ENCODE measurements at regions not wholly inside any gene's neighbourhood (a gene's known extent, or its start where the extent isn't known, plus 50 kb on each side); places are given as distances from the start of the nearest gene placed in this dataset.

DNA sequence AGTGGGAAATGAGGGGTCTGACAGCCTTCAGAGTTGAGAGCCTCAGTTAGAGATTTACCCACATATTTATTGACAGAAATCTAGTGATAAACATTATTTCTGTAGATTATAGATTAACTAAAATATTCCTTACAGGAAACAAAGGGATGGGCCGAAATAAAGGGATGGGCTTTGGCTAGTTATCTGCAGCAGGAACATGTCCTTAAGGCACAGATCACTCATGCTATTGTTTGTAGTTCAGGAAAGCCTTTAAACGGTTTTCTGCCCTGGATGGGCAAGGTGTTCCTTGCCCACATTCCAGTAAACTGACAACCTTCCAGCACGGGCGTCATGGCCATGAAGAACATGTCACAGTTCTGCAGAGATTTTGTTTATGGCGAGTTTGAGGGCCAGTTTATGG is 154.8 kb upstream of the TOM1L1 start:
- no peak for FAIRE-seq

DNA sequence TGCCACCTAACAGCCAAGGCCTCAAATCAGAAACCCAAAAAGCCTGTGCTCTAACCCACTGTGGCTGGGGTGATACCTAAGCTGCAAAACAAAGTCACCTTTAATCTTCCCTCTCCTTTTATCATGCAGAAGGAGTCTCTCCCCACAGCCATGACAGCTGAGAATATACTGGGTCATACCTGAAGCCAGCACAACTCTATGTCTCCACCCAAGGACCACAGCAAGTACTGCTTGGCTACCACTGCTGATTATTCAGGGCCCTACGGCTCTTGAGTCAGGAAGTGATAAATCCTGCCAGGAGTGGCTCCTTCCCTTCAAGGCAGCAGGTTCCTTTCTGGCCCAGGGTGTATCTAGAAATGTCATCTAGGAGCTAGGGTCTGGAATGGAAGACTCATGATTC is 151.5 kb upstream of the TOM1L1 start:
- FAIRE-seq = no peak

DNA sequence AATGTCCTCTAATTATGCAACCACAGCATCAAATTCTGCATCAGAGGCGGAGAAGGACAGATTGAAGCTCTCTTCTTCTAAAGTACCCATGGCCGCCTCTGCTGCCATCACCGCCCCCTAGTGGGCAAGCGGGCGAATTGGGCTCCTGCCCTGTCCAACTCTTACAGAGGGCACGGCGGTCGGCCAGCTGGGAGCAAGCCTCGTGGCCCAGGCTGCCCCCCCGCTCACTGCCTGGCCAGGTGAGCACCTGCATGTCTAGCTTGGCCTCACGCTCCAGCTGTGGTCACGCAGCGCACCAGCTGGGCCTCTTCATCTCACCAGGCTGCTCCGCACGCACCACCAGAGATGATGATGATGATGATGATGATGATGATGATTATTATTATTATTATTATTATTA is 146.1 kb upstream of the TOM1L1 start:
- FAIRE-seq = no peak

DNA sequence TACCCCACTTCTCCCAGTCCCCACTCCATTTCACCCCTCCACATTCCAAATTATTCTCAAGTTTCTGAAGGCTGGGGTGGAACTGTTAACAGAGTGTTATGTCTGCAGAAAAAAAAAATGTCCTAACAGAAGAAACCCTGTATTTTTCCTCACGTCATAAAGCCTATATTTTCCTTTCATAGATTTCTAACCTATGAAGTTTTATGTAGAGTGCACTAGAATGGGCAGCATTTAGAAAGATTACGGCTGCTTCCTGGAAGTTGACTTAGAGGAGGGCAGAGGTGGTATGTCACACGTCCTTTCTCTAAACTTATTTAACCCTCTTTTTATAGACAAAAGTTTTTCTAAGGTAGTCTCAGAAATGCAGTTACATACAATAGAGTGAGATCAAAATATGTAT is 139.8 kb upstream of the TOM1L1 start:
- no peak for FAIRE-seq

DNA sequence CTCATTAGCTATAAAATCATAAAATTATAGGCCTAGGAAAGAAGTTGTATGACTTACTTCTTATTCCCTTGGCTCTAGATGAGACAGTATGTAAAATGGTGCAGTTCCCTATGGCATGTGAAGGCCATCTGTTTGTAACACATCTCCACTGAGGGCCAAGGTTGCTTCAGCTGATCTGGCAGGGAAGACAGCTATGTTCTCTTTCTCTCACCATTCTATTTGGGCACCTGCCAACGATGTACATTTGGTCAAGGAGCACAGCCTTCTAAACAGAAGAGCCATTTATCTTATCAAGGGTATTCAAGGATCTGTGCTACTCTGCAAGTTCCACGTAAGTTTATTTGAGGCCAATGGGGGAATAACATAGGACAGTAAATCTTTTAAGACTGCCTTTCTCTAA is 129.8 kb upstream of the TOM1L1 start:
- FAIRE-seq = no peak

DNA sequence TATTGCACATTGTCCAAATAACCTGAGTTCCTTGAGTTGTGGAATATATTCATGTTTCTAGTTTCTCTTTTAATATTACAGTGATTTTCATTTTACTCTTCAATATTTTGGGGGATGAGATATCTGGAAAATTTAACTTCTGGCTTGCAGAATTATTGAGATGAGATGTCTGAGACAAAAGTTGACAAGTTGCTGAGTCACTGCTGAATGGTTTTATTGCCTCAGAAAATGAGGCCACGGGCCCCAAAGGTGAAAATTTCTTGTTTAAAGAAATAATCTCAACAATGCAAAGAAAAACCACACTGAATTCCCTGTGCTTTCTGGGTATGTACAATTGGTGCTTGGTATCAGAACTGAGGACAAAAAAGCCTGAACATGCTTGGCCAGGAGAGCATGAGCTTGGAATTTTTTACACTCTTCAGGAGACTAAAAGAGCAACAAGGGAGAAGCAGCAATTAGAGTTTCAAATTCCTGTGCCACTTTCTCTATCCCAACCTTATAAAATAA is 129.2 kb upstream of the TOM1L1 start:
- FAIRE-seq = no peak

DNA sequence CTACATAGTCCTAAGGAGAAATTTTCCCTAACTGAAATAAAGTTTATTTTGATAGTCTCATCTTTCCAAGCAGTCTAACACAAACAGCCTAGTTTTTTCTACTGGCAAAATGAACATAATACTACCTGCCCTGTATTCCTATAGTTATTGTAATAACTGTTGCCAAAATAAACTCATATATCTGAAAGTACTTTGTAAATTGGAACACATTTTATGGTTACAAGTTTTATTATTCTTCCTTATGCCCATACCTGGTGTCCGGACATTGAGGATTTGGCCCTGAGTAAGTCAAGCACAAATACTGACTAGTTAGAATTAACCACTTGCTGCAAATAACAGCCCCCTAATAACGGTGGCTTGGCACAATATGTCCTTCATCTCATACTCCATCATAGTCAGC is 120.4 kb upstream of the TOM1L1 start:
- no peak for FAIRE-seq

DNA sequence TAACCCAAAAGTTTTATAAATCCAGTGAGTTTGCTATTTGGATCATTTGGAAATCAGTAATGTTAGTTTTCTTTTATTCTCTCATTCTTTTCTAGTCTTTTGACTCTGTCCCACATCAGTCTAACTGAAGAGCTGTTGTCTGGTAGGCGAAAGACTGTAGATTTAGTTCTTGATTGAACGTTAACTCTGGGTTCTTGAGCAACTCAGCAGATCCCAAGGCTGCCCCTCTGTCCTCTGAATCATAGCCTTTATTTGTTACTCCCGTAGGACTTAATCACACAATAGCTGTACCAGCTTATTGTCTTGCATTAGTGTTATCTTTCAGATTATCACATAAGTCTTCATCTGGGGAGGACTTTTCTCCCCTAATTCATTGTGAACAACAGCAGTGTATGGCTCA is 119.3 kb upstream of the TOM1L1 start:
- FAIRE-seq = no peak

DNA sequence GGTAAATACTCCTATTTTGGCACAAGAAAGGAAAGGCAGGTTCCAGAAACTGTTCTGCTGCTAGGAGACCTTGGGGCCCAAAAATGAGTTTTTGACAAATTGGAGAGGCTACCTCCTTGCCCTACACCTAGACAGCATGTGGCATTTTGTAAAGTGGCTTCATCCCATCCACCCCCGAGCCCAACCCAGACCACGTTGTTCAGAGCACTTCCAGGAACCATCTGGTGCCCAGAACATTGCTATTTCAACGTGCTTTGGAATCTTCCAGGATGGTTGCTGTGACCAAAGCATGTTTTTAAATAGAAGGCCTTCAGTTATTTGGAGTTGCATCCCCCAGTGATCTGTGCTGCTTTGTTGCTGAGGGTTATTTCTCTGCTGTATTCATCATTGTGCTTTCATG is 116.3 kb upstream of the TOM1L1 start:
- FAIRE-seq = no peak

DNA sequence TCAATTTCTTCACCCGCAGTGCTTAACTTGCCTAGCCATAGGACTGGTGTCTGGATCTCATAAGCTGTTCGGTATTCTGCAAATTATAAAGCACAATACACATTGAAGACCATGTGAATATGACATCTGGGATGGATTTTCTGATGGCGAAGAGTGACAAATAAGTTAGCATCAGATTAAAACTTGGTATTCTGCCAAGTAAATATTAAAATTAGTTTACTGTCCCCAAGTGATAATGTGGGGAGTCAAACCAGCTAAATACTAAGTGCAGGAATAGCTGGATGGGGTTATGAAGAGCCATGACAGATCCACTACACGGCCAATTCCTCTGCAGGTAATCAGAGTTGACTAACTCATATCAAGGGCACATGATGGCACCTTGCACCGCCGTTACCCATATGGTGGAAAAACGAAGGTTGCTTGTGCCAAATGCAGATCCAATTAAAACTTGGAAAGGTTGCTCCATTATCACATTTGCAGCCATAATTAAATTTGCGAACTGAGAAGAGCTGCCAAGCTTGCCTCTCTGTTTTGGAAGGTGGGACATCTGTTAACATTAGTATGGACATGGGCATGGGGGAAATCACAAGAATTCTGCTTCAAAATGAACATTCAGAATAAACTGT is 114.9 kb upstream of the TOM1L1 start:
- no peak for FAIRE-seq

DNA sequence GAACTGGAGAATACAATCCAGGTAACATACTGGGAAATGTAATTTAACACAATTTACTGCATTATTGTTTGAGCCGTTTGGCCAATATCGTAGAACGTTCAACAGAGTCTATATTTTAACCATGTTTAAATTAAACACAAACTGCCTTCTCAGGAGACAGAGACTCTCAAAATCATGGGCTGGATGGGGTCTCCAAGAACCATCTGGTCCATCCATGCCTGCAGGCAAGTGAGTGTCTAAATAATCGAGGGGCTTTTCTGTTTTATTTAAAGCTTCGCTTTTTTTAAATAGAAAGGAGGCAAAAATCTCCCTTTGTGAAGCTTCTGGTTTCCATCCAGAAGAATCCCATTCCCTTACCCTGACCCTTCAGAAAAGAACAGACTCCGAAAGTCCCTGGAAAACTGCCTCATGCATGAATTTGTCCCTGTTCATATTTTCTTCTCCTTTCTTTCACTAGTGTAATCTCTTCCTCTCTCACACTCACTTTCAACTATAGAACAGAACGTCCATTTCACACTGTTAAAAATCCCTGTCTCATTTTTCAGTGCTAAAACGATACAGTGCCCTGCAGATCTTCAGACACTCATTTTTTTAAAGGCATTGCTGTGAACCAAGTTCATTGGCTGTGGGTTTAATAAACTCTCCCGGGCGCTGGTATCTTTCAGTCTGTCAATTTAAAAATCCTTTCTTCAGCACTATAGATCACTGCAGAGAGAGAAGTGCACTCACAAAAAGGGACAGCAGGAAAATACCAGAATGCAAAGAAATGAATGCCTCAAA is 111.4 kb upstream of the TOM1L1 start:
- FAIRE-seq = no peak

DNA sequence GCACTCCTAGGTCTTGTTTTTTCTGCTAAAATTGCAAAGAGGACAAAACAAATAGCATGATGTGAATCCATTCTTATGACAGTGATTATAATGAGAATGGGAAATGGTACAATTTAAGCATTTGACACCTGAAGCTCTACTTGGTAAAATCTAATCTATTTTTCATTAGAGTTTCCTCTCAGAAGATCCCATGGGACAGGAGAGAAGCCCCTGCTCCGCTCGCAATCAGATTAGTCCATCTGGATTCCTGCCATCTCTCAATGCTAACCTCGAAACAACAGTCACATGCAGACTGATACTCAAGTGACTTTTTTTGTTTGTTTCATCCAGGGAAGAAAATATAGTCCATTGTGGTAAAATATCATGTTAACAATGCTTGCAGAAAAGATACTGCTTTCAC is 107.4 kb upstream of the TOM1L1 start:
- FAIRE-seq = no peak

DNA sequence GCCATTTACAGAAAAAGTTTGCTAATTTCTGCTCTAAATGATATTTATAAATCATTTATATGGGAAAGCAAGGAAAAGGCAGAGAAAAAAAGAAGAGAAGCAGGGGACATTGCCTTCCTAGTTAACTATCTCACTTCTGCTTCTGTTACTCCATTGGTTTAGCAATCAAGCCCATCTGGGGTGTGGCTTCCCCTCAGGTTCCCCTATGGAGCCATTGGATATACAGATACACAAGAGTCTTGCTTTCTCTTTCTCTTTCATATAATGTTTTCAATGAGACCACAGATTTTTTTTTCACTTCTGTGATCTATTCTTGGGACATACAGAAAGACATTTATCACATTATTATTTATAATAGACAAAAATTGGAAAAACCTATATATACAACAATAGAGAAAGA is 105.6 kb upstream of the TOM1L1 start:
- FAIRE-seq = no peak

DNA sequence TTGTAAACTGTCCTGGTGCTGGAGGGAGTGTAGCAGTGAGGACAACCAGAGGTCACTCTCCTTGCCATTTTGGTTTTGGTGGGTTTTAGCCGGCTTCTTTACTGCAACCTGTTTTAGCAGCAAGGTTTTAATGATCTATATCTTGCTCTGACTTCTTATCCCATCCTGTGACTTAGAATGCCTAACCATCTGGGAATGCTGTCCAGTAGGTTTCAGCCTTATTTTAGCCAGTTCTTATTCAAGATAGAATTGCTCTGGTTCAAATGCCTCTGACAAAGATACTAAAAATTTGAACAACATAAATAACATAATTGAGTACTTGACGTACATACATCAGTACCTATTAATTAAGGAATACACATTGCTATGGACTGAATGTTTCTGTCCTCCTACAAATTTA is 93.3 kb upstream of the TOM1L1 start:
- no peak for FAIRE-seq

DNA sequence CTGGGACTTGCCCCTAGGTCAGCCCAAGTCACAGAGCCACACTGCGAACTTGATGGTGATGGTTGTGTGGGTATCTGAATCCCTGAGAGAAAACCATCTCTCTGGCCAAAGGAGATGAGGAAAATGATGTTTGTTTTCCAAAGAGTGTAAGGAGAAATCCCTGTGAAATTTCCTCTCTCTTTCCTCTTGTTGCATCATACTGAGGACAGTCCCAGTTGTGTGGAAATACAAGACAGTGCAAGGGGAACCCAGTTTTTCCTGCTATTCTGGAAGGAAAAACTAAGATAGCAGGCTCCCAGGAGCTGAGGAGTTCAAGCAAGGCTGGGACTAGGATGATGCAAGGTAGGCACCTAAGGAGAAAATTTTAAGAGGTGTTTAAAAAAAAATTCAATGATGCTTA is 86.8 kb upstream of the TOM1L1 start:
- FAIRE-seq = no peak

DNA sequence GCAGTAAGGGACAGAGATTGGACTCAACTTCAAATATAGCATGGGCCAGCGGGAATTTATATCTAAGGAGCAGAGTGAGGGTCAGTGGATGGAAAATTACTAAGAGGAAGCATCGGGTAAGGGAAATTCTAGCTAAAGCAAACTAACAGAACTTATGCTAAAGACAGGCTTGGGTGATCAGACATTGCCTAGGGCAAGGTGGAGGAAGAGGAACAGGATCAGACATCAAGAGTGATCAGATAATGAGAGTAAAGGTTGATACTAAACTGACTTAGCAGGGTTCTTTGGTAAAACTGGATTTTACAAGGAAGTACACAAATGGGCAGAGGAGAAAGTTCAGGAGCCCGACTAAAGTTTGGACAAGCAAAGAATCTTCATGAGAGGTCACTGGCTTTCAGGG is 86.3 kb upstream of the TOM1L1 start:
- no peak for FAIRE-seq

DNA sequence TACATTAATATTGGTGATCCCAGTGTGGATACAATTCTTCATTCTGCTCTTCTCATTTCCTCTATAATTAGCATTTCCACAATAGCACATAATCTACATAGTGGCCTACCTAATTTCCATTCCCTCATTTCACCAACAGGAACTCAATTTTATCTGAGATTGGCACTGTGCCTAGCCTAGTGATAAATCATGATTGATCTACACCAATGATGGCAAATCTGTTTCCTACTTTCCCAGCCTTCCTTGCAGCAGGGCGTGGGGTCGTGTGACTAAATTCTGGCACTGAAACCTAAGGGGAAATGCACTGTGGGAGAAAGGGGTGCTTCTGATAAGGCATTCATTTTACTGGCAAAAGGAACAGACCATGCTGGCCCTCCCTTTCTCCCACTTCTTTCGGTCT is 66.6 kb upstream of the TOM1L1 start:
- no peak for FAIRE-seq

DNA sequence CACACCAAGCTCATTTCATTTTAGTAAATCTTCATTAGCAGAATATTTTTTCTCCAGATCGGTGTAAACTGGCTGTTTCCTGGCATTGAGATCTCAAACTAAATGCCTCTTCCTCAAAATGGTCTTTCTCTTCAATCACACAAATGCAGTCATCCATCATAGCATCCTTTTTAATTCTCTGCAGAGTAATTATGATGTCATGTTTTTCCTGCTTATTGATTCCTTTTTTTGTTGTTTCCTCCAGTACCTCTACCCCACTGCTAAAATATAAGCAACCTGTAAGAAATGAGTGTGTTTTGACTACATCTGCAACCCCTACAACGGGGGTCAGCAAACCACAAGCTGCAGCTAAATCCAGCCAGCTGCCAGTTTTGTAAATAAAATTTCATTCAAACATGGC is 65.6 kb upstream of the TOM1L1 start:
- FAIRE-seq = no peak

DNA sequence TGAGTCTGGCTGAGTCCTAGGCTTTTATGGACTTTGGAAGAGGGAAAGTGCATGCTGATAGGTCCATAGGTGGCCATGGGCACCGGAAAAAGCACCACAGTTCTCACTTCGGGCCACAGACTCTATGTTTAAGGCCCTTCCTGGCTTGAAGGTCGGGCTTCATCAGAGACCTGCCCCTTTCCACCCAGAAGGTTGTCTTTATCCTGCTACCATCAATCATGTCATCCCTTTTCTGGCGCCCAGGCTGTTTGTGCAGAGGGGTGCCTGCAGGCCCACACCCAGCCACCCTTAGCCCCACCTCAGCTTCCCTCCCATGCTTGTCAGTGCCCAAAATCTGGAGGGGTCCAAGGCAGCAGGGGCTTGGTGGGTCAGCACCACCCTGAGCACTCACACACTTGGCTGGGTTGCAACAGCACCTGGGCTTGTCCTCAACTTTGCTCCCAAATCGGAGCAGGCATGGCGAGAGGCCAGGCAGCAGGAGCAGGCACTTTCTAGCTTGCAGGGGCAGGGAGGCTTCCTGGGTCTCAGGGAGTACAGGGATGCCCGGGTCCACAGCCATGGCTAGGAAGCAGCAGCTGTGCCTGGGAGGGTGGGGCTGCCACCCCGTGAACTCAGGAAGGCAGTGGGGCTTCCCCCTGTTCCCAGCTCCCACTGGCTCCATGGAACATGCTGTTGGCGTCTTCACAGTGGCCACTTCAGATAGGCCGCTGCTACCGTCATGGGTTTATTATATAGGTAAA is 63.8 kb upstream of the TOM1L1 start:
- FAIRE-seq = no peak

DNA sequence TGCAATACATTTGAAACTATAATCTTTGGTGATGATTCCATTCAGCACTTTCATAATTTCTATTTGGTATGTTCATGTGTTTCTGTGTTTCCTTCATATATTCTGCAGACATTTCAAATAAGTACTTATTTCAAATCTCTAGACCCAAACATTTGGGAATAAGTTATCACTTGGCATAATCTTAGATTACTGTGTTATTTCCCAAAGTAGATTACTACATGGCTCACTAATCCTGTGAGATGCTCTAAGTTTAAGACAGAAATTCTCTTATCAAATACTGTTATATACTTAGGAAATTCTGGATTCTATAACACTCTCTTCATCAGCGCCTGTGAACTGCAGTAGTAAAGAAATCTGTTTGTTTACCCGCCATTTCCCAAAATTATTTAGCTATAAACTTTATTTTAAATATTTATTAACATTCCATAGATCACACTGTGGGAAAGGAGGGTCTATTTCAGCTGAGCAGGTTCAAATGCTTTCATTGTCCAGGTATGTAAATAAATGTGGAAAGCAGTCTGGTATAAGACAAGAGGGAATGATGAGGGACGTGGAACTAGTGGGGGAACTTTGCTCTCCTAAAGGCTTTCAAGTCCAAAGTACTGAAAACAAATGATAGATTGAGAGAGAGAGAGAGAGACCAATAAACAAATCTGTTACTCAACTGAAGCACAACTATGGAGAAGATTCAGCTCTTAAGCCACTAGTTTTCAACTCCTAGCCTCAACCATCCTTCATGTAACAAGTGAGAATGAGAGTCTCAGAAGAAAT is 61.8 kb upstream of the TOM1L1 start:
- FAIRE-seq = no peak

DNA sequence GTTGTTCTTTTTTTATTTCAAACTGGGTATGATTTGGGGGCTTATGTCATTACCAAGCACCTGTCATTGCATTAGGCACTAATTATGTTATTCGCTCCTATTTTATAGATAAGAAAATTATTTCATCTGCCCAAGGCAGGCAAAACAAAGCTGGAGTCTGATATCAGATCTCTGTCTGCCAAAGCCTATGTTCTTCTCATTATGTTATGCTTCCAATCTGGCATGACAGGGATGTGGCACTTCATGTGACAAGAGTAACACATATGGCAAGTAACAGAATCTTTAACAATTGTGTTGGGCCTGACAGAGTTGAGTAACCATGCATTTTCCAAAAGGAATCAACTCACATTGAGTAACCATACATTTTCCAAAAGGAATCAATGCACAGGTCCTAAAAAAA is 61.2 kb upstream of the TOM1L1 start:
- FAIRE-seq = no peak

DNA sequence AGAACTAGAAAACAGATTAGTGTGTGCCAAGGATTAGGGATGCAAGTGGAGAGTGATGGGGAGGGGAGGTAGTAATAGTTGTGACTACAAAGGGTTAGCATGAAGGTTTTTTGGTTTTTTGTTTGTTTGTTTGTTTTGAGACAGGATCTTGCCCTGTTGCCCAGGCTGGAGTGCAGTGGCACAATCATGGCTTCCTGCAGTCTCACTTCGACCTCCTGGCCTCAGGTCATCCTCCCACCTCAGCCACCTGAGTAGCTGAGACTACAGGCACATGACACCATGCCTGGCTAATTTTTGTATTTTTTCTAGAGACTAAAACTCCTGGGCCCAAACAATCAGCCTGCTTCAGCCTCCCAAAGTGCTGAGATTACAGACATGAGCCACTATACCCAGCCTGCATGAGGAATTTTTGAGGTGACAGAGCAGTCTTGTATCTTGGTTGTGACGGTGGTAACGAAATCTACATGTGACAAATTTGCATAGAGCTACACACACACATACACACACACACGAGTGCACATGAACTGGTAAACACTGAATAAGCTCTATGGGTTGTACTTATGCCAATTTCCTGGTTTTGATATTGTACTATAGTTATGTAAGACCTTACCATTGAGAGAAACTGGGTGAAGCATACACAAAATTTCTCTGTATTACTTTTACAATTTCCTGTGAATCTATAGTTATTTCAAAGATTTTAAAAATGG is 59.6 kb upstream of the TOM1L1 start:
- FAIRE-seq = no peak

DNA sequence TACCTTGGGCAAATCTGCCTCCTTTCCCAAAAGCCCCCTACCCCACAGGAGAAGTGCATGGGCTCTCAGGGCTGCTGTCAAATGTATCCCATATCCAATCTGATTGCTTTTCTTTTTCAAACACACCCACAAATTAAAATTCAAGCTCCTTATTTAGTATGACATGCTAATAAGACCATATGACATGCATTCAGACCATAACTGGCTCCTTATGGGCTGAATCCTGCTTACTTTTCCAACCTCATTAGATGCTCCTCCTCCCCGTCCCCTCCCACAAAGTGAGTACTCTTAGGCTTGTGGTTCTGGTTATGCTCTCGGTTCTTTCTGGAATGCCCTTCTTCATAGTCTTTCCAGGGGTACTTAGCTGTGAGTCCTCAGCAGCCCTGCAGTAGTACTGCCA is 59.0 kb upstream of the TOM1L1 start:
- no peak for FAIRE-seq
